OCI-LY1 (cell line): ENCODE measurements at regions not wholly inside any gene's neighbourhood (a gene's known extent, or its start where the extent isn't known, plus 50 kb on each side); places are given as distances from the start of the nearest gene placed in this dataset.

ENCODE experiments used
- H2AFZ ChIP-seq: fragments of 200-600 bp; sonication (generic), shearing (Covaris generic); 2 replicates; pipeline ENCODE4 v1.6.0; 2014; ENCODE audit warnings: antibody characterized with exemption, mild to moderate bottlenecking, low read length
- H3F3A ChIP-seq: fragments of 200-600 bp; sonication (generic), shearing (Covaris generic); 2 replicates; pipeline ENCODE4 v1.6.0; 2014; ENCODE audit warnings: mild to moderate bottlenecking, antibody characterized with exemption, low read length, moderate library complexity; ENCODE audit not compliant: insufficient read depth
- H3K27ac ChIP-seq: fragments of 200-600 bp; sonication (generic); 2 replicates; pipeline ENCODE4 v1.5.1; 2014; ENCODE audit warnings: low read length, mixed run types, mild to moderate bottlenecking, low read depth; ENCODE audit not compliant: poor library complexity, severe bottlenecking
- H3K27me3 ChIP-seq: fragments of 200-600 bp; sonication (generic); 2 replicates; pipeline ENCODE4 v1.6.0; 2014; ENCODE audit warnings: antibody characterized with exemption, mild to moderate bottlenecking, low read length, moderate library complexity; ENCODE audit not compliant: insufficient read depth
- H3K36me3 ChIP-seq: fragments of 200-600 bp; sonication (generic); 2 replicates; pipeline ENCODE4 v1.6.1; 2014; ENCODE audit warnings: mild to moderate bottlenecking, antibody characterized with exemption, low read length, moderate library complexity, mixed read lengths; ENCODE audit not compliant: insufficient read depth
- H3K4me1 ChIP-seq: fragments of 200-600 bp; sonication (generic); 2 replicates; pipeline ENCODE4 v1.5.1; 2014; ENCODE audit warnings: mild to moderate bottlenecking, low read length, moderate library complexity; ENCODE audit not compliant: insufficient read depth, severe bottlenecking
- H3K4me2 ChIP-seq: fragments of 200-600 bp; sonication (generic), shearing (Covaris generic); 2 replicates; pipeline ENCODE4 v1.6.1; 2014; ENCODE audit warnings: low read length
- H3K4me3 ChIP-seq: fragments of 200-600 bp; sonication (generic); 2 replicates; pipeline ENCODE4 v1.5.1; 2014; ENCODE audit warnings: low read length, low read depth, mild to moderate bottlenecking, mixed read lengths; ENCODE audit not compliant: poor library complexity, severe bottlenecking
- H3K79me2 ChIP-seq: fragments of 200-600 bp; shearing (Covaris generic); 2 replicates; pipeline ENCODE4 v1.6.1; 2016; ENCODE audit warnings: mixed run types, low read length, mixed read lengths; ENCODE audit not compliant: insufficient read depth
- H3K9ac ChIP-seq: fragments of 200-600 bp; sonication (generic), shearing (Covaris generic); 2 replicates; pipeline ENCODE4 v1.6.1; 2014; ENCODE audit warnings: mild to moderate bottlenecking, low read length, mixed read lengths
- H3K9me2 ChIP-seq: fragments of 200-600 bp; sonication (generic), shearing (Covaris generic); 2 replicates; pipeline ENCODE4 v1.6.1; 2014; ENCODE audit warnings: low read depth, mild to moderate bottlenecking, low read length, mixed read lengths
- H3K9me3 ChIP-seq: fragments of 200-600 bp; shearing (Covaris generic); 2 replicates; pipeline ENCODE4 v1.6.1; 2014; ENCODE audit warnings: low read length, mixed read lengths
- H4K20me1 ChIP-seq: fragments of 200-600 bp; sonication (generic), shearing (Covaris generic); 2 replicates; pipeline ENCODE4 v1.6.0; 2016; ENCODE audit warnings: mild to moderate bottlenecking, low read length; ENCODE audit not compliant: insufficient read depth
- EZH2 ChIP-seq: fragments of 200-600 bp; sonication (generic), shearing (Covaris generic); IDR thresholded peaks from 2 replicates; pipeline ENCODE4 v1.8.0; 2017; ENCODE audit warnings: borderline replicate concordance, mixed run types, mild to moderate bottlenecking, antibody characterized with exemption, low read length, moderate library complexity, mixed read lengths
- TF ChIP-seq, protein P1 (sequence below): fragments of 200-600 bp; sonication (generic), shearing (Covaris generic); IDR thresholded peaks from 2 replicates; pipeline ENCODE4 v1.5.1; 2017; ENCODE audit warnings: mild to moderate bottlenecking, antibody characterized with exemption, low read length, moderate library complexity, mixed read lengths

DNA sequence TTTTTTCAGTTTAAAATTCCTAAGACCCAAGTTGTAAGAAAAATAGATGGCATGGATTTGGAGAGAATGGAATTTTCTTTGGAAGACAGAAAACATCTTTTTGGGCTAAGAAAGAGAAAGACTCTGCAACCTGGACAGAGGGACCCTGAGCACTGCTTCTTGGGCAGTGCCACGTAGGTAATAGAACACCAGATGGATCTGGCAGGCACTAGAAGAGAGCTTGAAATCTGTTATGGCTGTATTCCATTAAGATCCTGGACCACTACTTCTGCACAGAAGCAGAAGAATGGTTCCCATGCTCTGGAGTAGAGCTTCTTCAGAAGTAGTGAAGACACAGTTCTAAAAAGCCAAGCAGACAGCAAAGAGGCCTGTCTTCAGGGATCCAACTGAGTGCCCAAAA lies 306.4 kb upstream of the CD180 start:
- Histone ChIP-seq H3K4me3 (no peak overlapping the region), H3K9ac (no peak overlapping the region), H3K36me3 (no peaks in the 10 kb centered on the region), H3K4me1 (no peaks in the 10 kb centered on the region), H2AFZ (no peak overlapping the region), H3K27ac (no peak overlapping the region), H3F3A (no peaks in the 10 kb centered on the region), H3K79me2 (no peaks in the 10 kb centered on the region), H3K27me3 (no peaks in the 10 kb centered on the region), H3K4me2 (no peak overlapping the region), H4K20me1 (no peaks in the 10 kb centered on the region), H3K9me3 (no peaks in the 10 kb centered on the region), H3K9me2 (no peaks in the 10 kb centered on the region)
- no peak for TF ChIP-seq EZH2
- TF ChIP-seq, protein P1, sequence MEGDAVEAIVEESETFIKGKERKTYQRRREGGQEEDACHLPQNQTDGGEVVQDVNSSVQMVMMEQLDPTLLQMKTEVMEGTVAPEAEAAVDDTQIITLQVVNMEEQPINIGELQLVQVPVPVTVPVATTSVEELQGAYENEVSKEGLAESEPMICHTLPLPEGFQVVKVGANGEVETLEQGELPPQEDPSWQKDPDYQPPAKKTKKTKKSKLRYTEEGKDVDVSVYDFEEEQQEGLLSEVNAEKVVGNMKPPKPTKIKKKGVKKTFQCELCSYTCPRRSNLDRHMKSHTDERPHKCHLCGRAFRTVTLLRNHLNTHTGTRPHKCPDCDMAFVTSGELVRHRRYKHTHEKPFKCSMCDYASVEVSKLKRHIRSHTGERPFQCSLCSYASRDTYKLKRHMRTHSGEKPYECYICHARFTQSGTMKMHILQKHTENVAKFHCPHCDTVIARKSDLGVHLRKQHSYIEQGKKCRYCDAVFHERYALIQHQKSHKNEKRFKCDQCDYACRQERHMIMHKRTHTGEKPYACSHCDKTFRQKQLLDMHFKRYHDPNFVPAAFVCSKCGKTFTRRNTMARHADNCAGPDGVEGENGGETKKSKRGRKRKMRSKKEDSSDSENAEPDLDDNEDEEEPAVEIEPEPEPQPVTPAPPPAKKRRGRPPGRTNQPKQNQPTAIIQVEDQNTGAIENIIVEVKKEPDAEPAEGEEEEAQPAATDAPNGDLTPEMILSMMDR, result no peak

- Histone ChIP-seq H3K9ac (no peak overlapping the region), H4K20me1 (no peaks in the 10 kb centered on the region), H3K4me2 (no peak overlapping the region), H3K9me2 (no peaks in the 10 kb centered on the region), H3K4me3 (no peak overlapping the region), H3K36me3 (no peaks in the 10 kb centered on the region), H3K27ac (no peak overlapping the region), H3K4me1 (no peaks in the 10 kb centered on the region), H3K9me3 (no peaks in the 10 kb centered on the region), H3F3A (no peaks in the 10 kb centered on the region), H2AFZ (no peak overlapping the region), H3K27me3 (no peaks in the 10 kb centered on the region), H3K79me2 (no peaks in the 10 kb centered on the region)
- no peak for TF ChIP-seq EZH2
- TF ChIP-seq, protein P1, result no peak
Measured at GRCh38 chr5:67496051-67496450, 299.5 kb upstream of the CD180 start.

- Histone ChIP-seq H4K20me1 (no peaks in the 10 kb centered on the region), H3K27ac (no peak overlapping the region), H2AFZ (no peak overlapping the region), H3K4me1 (no peaks in the 10 kb centered on the region), H3K79me2 (no peaks in the 10 kb centered on the region), H3K27me3 (no peaks in the 10 kb centered on the region), H3K4me2 (no peak overlapping the region), H3F3A (no peaks in the 10 kb centered on the region), H3K9me3 (no peaks in the 10 kb centered on the region), H3K4me3 (no peak overlapping the region), H3K36me3 (no peaks in the 10 kb centered on the region), H3K9me2 (no peaks in the 10 kb centered on the region), H3K9ac (no peak overlapping the region)
- TF ChIP-seq EZH2, result no peak
- TF ChIP-seq, protein P1, result no peak
Measured at GRCh38 chr5:67495072-67495471, 298.5 kb upstream of the CD180 start.
